ENCODE measurements at regions not wholly inside any gene's neighbourhood (a gene's known extent, or its start where the extent isn't known, plus 50 kb on each side); places are given as distances from the start of the nearest gene placed in this dataset.

DNA sequence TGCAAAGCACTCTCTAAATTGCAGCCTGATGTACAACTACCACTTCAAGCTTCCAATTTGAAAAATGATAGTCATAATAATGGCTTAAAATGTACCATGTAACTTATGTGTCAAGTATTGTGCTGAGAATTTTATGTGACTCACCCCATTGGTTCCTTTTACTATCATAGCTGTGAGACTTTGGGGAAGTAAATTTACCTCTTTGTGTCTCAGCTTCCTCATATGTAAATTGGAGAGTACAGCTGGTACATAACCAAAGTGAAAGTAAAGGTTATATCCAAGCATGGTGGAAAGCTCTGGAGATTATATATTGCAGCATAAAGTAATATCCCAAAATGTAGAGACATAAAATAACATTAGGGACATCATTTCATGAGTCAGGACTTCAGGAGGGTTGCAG, 2200.4 kb upstream of the C9orf72 start:
- TF ChIP-seq, protein P1, sequence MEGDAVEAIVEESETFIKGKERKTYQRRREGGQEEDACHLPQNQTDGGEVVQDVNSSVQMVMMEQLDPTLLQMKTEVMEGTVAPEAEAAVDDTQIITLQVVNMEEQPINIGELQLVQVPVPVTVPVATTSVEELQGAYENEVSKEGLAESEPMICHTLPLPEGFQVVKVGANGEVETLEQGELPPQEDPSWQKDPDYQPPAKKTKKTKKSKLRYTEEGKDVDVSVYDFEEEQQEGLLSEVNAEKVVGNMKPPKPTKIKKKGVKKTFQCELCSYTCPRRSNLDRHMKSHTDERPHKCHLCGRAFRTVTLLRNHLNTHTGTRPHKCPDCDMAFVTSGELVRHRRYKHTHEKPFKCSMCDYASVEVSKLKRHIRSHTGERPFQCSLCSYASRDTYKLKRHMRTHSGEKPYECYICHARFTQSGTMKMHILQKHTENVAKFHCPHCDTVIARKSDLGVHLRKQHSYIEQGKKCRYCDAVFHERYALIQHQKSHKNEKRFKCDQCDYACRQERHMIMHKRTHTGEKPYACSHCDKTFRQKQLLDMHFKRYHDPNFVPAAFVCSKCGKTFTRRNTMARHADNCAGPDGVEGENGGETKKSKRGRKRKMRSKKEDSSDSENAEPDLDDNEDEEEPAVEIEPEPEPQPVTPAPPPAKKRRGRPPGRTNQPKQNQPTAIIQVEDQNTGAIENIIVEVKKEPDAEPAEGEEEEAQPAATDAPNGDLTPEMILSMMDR (IDR thresholded peaks at IDR 0.05; ENCODE audit: low read depth, low read length, poor library complexity, severe bottlenecking) = no peak
- TF ChIP-seq EZH2phosphoT487 (IDR thresholded peaks at IDR 0.05; ENCODE audit: borderline replicate concordance, low read length) = no peak

Data from DOHH2 (cell line).